ENCODE measurements at regions not wholly inside any gene's neighbourhood (a gene's known extent, or its start where the extent isn't known, plus 50 kb on each side); places are given as distances from the start of the nearest gene placed in this dataset.

GRCh38 chr21:16589006-16589898 lies 859.5 kb downstream of the USP25 start:
- WGBS, 2 donors = 90 to 92% methylated on average over 7 of the region's 7 CpGs
- H3K36me3 ChIP-seq = peaks cover 0 to 6% (median 0%) of the 10 kb centered on the region in 9 donors
- peak overlapping the region in 2 of 10 donors; percentile 68 for H3K27ac ChIP-seq
- ATAC-seq (no peak), DNase-seq (no peak)
- intact Hi-C loops (cut with DNase I) = loop anchor here in 2 of 10 donors (10.0 kb wide), 3 partner anchors 54 to 164 kb away; no protein-coding TSS in a partner anchor
- no peaks in the 10 kb centered on the region for H3K27me3 ChIP-seq
- peaks cover 2 to 43% (median 20%) of the 10 kb centered on the region in 9 donors for H3K4me1 ChIP-seq
- H3K4me3 ChIP-seq = peak overlapping the region in 4 of 10 donors; percentile 44 to 47 (median 46)
- no peak for TF ChIP-seq CTCF (IDR thresholded peaks at IDR 0.05)
- no peaks in the 10 kb centered on the region for H3K9me3 ChIP-seq

- H3K9me3 ChIP-seq = no peaks in the 10 kb centered on the region
- H3K27ac ChIP-seq = no peak overlapping the region
- H3K36me3 ChIP-seq = peaks cover 0 to 6% (median 0%) of the 10 kb centered on the region in 9 donors
- H3K4me1 ChIP-seq = peaks cover 2 to 43% (median 20%) of the 10 kb centered on the region in 9 donors
- ATAC-seq = no peak
- WGBS, 2 donors = 85 to 89% methylated on average over 5 of the region's 5 CpGs
- no peak for TF ChIP-seq CTCF (IDR thresholded peaks at IDR 0.05)
- H3K4me3 ChIP-seq = no peak overlapping the region
- H3K27me3 ChIP-seq = no peaks in the 10 kb centered on the region
- no peak for DNase-seq
- intact Hi-C loops (cut with DNase I) = loop anchor here in 1 of 10 donors (5.0 kb wide), 1 partner anchor 53 kb away; no protein-coding TSS in a partner anchor
Measured at GRCh38 chr21:16590186-16590585, 860.4 kb downstream of the USP25 start.

- Histone ChIP-seq H3K27me3 (no peaks in the 10 kb centered on the region), H3K27ac (no peak overlapping the region), H3K4me1 (peaks cover 2 to 41% (median 20%) of the 10 kb centered on the region in 9 donors), H3K4me3 (no peak overlapping the region), H3K9me3 (no peaks in the 10 kb centered on the region), H3K36me3 (peaks cover 0 to 7% (median 0%) of the 10 kb centered on the region in 9 donors)
- ATAC-seq (no peak), DNase-seq (no peak)
- WGBS, 2 donors = 96 to 97% methylated on average over 5 of the region's 5 CpGs
- TF ChIP-seq CTCF (IDR thresholded peaks at IDR 0.05) = no peak
- intact Hi-C loops (cut with DNase I) = loop anchor here in 1 of 10 donors (5.0 kb wide), 1 partner anchor 53 kb away; no protein-coding TSS in a partner anchor
Measured at GRCh38 chr21:16590641-16591292, 861.0 kb downstream of the USP25 start.

- H3K4me3 ChIP-seq = no peak overlapping the region
- no peak for ATAC-seq
- peaks cover 0 to 17% (median 0%) of the 10 kb centered on the region in 9 donors for H3K36me3 ChIP-seq
- no peak for TF ChIP-seq CTCF (IDR thresholded peaks at IDR 0.05)
- H3K27ac ChIP-seq = peak overlapping the region in 1 of 10 donors; percentile 5
- 76 to 78% methylated on average over 5 of the region's 5 CpGs for WGBS, 2 donors
- H3K4me1 ChIP-seq = peaks cover 0 to 25% (median 8%) of the 10 kb centered on the region in 9 donors
- H3K27me3 ChIP-seq = no peaks in the 10 kb centered on the region
- intact Hi-C loops (cut with DNase I) = loop anchor here in 1 of 10 donors (5.0 kb wide), 1 partner anchor 55 kb away; no protein-coding TSS in a partner anchor
- DNase-seq = no peak
- no peaks in the 10 kb centered on the region for H3K9me3 ChIP-seq
Measured at GRCh38 chr21:16592381-16592780, 862.6 kb downstream of the USP25 start.
